Bronchial epithelial cell (primary cell): ENCODE measurements at regions not wholly inside any gene's neighbourhood (a gene's known extent, or its start where the extent isn't known, plus 50 kb on each side); places are given as distances from the start of the nearest gene placed in this dataset.
A peak's percentile ranks its signal among the peaks of the same experiment; 100 is the strongest.
"Not testable (repeated sequence)": the region's sequence is repeated elsewhere in the genome, so short reads cannot be mapped to it uniquely, and the experiment has no call there.

Experiments
- DNase-seq: peaks from one replicate; pipeline ENCODE4 v3.0.0-alpha.2; 2010; ENCODE audit warnings: low read depth
- FAIRE-seq: peaks from 2 replicates; lab custom pipeline; 2011; peaks lifted over from hg19 to GRCh38; lab: Jason Lieb, UNC
- H3K27me3 ChIP-seq: 2 replicates; pipeline ENCODE4 v1.5.1; 2011; ENCODE audit warnings: low read length; ENCODE audit not compliant: control insufficient read depth, insufficient read depth
- H3K36me3 ChIP-seq: 2 replicates; pipeline ENCODE4 v1.5.1; 2011; ENCODE audit warnings: low read length; ENCODE audit not compliant: control insufficient read depth, insufficient read depth
- H3K4me3 ChIP-seq: 2 replicates; pipeline ENCODE4 v1.5.1; 2011; ENCODE audit warnings: mild to moderate bottlenecking, low read depth, low read length, control low read depth
- CTCF ChIP-seq: IDR thresholded peaks from 2 replicates; pipeline ENCODE4 v1.5.1; 2011; ENCODE audit warnings: mild to moderate bottlenecking, moderate library complexity, low read length, control low read depth, inconsistent platforms; ENCODE audit not compliant: insufficient read depth, severe bottlenecking

GRCh38 chrX:127702527-127702926 lies 349.7 kb downstream of the ACTRT1 start:
- DNase-seq (no peak), FAIRE-seq (no peak)
- Histone ChIP-seq H3K4me3 (no peak overlapping the region), H3K36me3 (no peaks in the 10 kb centered on the region), H3K27me3 (no peaks in the 10 kb centered on the region)
- TF ChIP-seq CTCF = no peak

- not testable (repeated sequence) for H3K27me3 ChIP-seq, FAIRE-seq, DNase-seq, H3K36me3 ChIP-seq, H3K4me3 ChIP-seq
These were observed 389.3 kb downstream of the ACTRT1 start for GRCh38 chrX:127662942-127663341.

GRCh38 chrX:127649011-127649410 lies 403.2 kb downstream of the ACTRT1 start:
- no peak for DNase-seq
- no peak for FAIRE-seq

GRCh38 chrX:127621780-127622179 lies 430.4 kb downstream of the ACTRT1 start:
- FAIRE-seq (no peak), DNase-seq (peak; percentile 8)
- Histone ChIP-seq H3K27me3 (no peaks in the 10 kb centered on the region), H3K4me3 (no peak overlapping the region), H3K36me3 (no peaks in the 10 kb centered on the region)
- TF ChIP-seq CTCF = no peak

More at GRCh38 chrX:127649011-127649410, 403.2 kb downstream of the ACTRT1 start:
- TF ChIP-seq CTCF = no peak
- H3K36me3 ChIP-seq = no peaks in the 10 kb centered on the region
- H3K27me3 ChIP-seq = no peaks in the 10 kb centered on the region
- H3K4me3 ChIP-seq = no peak overlapping the region

- FAIRE-seq (no peak), DNase-seq (no peak)
- no peak for TF ChIP-seq CTCF
- H3K36me3 ChIP-seq = no peaks in the 10 kb centered on the region
- H3K27me3 ChIP-seq = no peaks in the 10 kb centered on the region
- H3K4me3 ChIP-seq = no peak overlapping the region
These were observed 445.6 kb downstream of the ACTRT1 start for GRCh38 chrX:127606590-127606989.

- no peak for FAIRE-seq
- no peak overlapping the region for H3K4me3 ChIP-seq
- TF ChIP-seq CTCF = no peak
- no peaks in the 10 kb centered on the region for H3K27me3 ChIP-seq
- no peak for DNase-seq
- no peaks in the 10 kb centered on the region for H3K36me3 ChIP-seq
These were observed 455.3 kb downstream of the ACTRT1 start for GRCh38 chrX:127596882-127597281.
